NCI-H1417 treated with DMSO at 0.1 percent for 48 hours (cell line): ENCODE measurements at regions not wholly inside any gene's neighbourhood (a gene's known extent, or its start where the extent isn't known, plus 50 kb on each side); places are given as distances from the start of the nearest gene placed in this dataset.

ENCODE experiments used
- DNase-seq: peaks from one replicate; lab custom pipeline; 2025; lab: John Stamatoyannopoulos, UW

GRCh38 chr2:65647249-65647842, 214.9 kb upstream of the SPRED2 start:
- DNase-seq = no peak

- no peak for DNase-seq
These were observed 208.3 kb upstream of the SPRED2 start for GRCh38 chr2:65640793-65641103.

DNA sequence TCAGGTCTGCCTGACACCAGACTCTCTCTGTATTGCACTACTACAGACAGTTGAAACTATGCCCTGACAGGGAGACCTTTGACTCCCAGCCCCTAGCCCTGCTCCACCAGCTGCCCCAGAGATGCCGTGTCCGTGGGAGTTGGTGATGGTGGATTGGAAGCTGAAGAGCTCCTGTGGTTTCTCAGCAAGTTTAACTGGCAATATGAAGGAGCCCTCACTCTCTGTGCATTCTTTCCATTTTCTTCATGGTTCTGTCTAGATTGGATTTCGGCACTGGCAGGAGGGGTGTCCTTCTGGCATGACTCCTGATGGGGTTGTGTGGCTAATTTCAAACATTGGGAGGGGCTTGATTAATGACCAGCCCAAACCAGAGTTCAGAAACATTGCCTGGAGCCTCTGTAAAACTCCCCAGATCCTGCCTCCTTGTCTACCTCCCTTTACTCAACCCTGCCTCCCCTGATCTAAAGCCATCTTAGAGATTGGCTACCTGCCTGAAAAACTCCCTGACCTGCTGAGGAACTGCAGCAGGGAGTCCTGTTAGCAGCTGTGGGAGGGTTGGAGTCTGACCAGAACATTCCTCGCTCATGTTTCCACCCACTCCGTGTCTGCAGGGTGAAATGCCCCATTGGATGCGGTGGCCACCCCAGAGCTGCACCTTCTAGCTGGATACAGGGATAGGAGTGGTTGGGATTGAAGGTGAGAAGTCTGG, 206.9 kb upstream of the SPRED2 start:
- no peak for DNase-seq

DNA sequence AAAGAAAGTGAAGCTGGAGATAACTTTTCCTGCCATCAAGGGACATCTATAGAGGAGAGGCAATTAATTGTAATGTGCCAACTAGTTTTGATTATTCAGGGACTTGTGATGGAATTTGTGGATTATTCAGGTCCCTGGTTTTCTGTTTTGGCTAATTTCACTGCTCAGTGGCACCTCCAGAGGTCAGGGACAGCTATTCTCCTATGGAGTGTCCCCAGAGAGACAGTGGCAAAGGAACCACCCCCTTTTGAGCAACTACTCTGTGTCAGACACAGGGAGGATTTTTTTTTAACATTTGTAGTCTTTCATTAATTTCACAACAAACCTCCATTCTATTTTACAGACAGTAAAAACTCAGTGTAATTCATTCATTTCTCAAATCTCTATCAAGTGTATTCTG, 206.0 kb upstream of the SPRED2 start:
- no peak for DNase-seq

DNA sequence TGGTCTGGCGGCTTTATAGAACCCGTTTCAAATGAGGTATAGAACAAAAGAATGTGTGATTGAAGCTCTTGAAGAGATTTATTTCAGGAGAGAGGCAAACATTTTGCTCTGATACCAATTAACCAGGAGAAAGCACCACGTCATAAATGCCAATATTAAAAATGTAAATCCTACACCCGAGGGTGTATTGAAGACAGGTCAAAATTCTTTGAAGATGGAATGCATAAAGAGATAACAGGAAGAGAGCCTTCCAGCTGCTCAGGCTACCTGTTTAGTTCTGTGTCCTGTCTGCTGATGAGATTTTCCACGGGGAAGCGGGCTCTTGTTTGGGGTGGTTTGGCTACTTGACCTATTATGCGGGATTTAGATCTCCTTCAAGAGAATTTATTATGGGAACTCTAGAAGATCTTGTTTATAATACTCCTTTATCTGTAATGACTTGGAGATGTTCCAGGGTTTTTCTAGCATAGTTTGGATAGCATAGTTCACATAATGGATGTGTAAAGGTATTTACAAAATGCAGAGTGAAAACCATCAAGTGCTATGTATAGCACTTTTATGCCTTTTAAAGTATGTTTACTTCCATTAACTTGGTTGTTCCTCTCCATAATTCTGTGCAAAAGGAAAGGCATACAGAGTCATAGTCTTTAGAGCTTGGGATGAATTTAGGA, 204.5 kb upstream of the SPRED2 start:
- DNase-seq = no peak

DNA sequence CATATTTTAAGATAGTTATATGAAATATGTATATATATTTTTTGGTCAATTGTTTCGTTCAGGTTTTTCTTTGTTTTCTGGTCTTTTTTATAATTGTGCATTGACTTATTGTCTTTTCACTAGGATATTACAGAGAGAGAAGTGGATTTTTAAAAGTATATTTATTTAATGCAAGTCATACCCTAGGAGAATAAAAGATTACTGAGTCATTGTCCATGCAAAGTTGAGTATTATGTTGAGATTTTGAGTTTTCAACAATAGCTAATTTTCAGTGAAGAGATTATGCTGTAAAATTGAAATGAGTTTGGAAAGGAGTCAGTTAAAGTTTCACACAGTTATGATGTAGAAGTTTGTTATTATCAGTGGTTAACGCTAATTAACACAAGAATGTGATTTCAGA, 203.6 kb upstream of the SPRED2 start:
- DNase-seq = no peak

DNA sequence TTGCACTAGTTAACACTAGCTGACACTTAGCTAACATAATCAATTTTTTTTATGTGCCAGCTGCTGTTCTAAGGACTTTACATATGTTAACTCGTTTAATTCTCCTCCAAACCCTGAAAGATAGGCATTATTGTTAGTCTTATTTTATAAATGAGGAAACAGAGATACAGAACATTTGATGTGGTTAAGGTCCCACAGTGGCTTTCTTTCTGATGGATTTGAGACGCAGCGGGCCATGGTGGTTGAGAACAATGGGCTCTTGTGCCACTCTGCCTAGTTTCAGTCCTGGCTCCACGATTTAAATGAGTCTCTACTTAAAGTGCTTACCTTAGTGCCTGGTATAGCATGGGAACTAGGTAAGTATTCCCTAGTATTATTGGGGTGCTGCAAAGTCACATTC, 201.9 kb upstream of the SPRED2 start:
- no peak for DNase-seq

DNA sequence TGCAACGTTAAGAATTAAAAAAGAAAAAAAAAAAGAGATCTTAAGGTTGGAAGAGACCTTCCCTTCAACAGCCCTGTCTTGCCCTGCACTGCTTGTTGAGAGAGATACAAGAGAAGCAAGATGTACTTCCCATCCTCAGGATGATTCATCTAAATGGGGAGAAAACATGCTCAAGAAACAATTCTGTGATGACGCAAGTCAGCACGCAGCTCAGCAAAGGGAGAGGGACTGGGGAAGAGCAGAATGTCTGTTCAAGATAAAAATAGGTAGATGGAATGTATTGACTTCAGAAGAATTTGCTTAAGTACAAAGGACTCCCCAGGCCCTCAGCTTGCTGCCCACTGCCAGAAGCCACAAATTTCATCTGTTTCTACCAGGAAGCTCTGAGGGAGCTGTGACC, 198.2 kb upstream of the SPRED2 start:
- DNase-seq = no peak

- DNase-seq = no peak
These were observed 195.8 kb upstream of the SPRED2 start for GRCh38 chr2:65628156-65628555.

- no peak for DNase-seq
These were observed 194.4 kb upstream of the SPRED2 start for GRCh38 chr2:65626831-65627230.

DNA sequence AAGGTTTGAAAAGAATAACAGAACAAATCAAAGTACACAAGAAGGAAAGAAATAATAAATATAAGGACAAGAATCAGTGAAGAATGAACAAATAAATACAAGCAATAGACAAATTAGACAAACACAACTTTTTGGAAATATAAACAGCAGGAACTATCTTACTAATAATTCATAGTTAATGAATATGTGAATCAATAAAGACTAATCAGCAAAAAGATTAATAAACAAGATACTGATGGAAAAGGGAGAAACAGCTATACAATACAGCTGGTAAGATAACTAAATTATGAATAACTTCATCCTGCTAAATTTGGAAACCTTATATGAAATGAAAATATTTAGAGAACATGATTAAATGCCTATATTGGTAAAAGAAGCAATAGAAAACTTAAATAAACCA, 193.6 kb upstream of the SPRED2 start:
- DNase-seq = no peak

GRCh38 chr2:65622951-65623535, 190.6 kb upstream of the SPRED2 start:
- DNase-seq = no peak

DNA sequence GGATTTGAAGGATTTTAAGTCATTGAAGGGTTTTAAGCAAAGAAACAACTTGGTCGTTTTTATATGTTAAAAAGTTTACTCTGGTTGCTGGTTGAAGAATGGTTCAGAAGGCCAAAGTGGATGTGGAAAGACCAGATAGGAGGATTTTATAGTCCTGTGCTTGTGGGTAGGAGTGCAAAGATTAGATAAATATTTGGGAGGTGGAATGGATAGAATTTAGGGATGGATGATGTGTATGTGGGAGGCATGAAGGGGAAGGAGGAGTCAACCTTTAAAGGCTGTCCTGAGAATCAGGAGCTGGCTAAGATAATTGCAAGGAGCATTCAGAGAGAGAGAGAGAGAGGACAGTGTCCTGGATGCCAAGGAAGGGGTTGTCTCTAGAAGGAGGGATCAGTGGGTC, 190.1 kb upstream of the SPRED2 start:
- no peak for DNase-seq

DNA sequence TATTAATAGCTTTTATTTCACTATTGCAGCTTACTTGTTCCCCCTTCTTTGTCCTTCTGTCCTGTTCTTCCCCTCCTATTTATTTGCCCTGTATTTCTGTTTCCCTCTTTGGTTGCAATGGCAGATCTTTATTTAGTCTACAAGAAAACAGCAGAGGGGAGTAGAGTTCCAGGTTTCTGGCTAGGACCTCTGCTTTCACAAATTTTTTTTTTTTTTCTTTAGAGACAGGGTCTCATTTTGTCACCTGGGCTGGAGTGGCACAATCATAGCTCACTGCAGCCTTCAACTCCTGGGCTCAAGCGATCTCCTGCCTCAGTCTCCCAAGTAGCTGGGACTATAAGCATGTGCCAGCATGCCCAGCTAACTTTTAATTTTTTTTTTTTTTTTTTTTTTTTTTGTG, 188.1 kb upstream of the SPRED2 start:
- no peak for DNase-seq

GRCh38 chr2:65620026-65620425, 187.6 kb upstream of the SPRED2 start:
- no peak for DNase-seq

DNA sequence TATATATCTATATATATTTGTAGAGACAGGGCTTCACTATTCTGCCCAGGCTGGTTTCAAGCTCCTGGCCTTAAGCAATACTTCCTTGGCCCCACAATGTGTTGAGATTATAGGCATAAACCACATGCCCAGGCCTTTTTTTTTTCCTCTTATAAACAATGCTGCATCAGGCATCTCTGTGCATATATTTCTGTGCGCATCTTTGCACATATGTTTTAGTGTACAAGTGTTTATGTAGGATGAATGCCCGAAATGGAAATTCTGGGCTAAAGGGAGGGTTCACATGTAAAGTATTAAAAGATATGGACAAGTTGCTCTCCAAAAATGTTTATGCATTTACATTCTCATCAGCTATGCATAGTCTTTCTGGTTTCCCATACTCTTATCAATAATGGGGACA, 183.2 kb upstream of the SPRED2 start:
- no peak for DNase-seq

DNA sequence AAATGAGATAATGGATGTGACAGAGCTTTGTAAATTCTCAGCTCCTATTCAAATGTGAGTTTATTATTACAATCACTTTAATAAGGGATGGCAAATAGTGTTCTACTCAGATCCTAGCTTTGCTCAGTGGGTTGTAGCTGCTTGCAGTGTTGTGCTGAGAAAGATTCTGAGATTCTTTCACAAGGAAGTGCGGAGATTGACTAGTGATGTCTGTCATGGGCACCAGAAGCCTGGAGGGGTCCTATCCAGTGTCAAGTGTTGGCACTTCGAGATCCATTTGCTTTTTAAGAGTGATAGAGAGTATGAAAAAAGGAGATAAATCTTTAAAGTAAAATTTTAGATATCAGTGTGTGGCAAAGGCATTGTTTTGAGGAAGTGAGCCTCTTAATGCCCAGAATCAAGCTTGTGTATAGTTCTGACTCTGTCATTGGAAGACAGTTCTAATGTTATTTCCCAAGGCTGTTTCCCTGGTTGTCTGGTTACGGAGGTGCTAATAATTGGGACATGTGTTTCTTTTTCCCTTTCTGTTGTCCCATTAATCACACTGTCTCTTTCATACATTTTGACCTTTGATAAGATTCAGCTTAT, 181.7 kb upstream of the SPRED2 start:
- DNase-seq = no peak

- DNase-seq = no peak
These were observed 179.1 kb upstream of the SPRED2 start for GRCh38 chr2:65611488-65611887.

- no peak for DNase-seq
These were observed 176.5 kb upstream of the SPRED2 start for GRCh38 chr2:65608916-65609315.

- DNase-seq = no peak
These were observed 176.1 kb upstream of the SPRED2 start for GRCh38 chr2:65608466-65608865.

DNA sequence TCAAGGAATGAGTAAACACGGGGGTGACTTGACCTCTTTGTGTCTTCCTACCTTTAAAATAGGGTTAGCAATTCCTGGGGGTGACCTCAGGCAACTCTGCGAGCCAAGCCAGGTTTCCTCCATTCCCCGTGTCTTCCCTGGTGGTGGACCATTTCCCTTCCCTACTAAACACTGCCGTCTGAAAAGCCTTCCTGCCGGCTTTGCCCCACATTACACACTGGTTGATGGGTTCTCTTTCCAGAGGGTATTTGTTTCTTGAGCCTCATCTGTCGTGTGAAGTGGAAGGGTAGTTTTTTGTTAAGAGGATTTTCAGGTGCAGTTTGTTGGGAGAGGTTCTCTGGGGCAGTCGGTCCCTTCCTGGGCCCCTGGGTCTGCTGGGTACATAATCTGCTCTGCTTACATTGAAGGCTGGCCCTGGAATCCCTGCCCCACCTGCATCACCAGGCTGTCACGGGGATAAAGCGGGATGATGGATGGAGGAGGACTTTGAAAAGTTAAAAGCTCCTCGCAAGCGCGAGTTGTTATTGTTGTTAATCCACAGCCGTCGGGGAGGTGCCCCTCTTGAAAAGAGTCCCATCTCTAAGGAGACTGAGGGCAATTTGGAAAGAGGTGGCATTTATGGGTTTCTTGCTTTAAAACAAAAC, 175.4 kb upstream of the SPRED2 start:
- no peak for DNase-seq

DNA sequence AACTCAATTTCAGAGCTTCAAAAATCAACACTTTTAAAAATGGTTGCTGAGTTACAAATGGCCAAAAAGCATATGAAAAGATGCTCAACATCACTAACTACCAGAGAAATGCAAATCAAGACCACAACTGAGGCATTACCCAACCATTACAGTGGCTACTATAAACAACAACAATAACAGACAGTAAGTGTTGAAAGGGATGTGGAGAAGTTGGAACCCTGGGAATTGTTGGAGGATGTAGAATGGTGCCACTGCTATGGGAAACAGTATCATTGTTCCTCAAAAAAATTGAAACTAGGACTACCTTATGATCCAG, 173.3 kb upstream of the SPRED2 start:
- DNase-seq = no peak
